K562 (cell line): ENCODE measurements at regions not wholly inside any gene's neighbourhood (a gene's known extent, or its start where the extent isn't known, plus 50 kb on each side); places are given as distances from the start of the nearest gene placed in this dataset.

Experiments
- ATAC-seq: fragments of 200-7000 bp; cut with Tn5 transposase; 3 replicates; pipeline ENCODE4 v1.9.1; 2020; ENCODE audit warnings: moderate library complexity
- BruUV-seq: library from RNA; stranded (reverse); fragments of 400-500 nt; replicated peaks from 2 replicates; lab custom pipeline; 2021; lab: Mats Ljungman, UMichigan
- CTCF ChIA-PET: fragments of 300-600 bp; formaldehyde crosslinking; extraction: SDS; loops from one replicate; lab custom pipeline; 2021; ENCODE audit warnings: low intra/inter-chr PET ratio; lab: Yijun Ruan, JAX
- POLR2A ChIA-PET: fragments of 300-600, 350-650 bp; sonication (Branson Sonifier 250); formaldehyde crosslinking; extraction: SDS; loops from one replicate; lab custom pipeline; 2021; ENCODE audit warnings: antibody characterized with exemption, inconsistent platforms; lab: Yijun Ruan, JAX
- DNase-seq, 4 experiments: peaks; one replicate each; pipeline versions ENCODE4 v3.0.0 to v3.0.0-alpha.2; 2011 to 2018; ENCODE audit warnings: low spot score in 3 of 4, mixed read lengths in 3 of 4; ENCODE audit errors: extremely low read depth in 1 of 4
- FAIRE-seq: peaks from 2 replicates; lab custom pipeline; 2011; peaks lifted over from hg19 to GRCh38; lab: Jason Lieb, UNC
- H2AFZ ChIP-seq: 2 replicates; pipeline ENCODE4 v1.6.0; 2011; ENCODE audit warnings: low read depth, low read length, control low read depth, inconsistent platforms
- H3K27ac ChIP-seq: fragments of 200-600 bp; 3 replicates; pipeline ENCODE4 v1.8.0; 2011; ENCODE audit warnings: low read depth, mild to moderate bottlenecking, control low read depth, inconsistent platforms, low read length, moderate library complexity, mixed read lengths; ENCODE audit errors: extremely low read depth
- H3K27me3 ChIP-seq, 2 experiments: fragments of 300-600 bp in 1 of 2; 2 replicates in 1 of 2; 3 replicates in 1 of 2; pipeline versions ENCODE4 v1.6.0 to v1.8.0; 2011; ENCODE audit warnings: inconsistent platforms in 2 of 2, low read length in 2 of 2, mild to moderate bottlenecking in 1 of 2, mixed read lengths in 1 of 2, moderate library complexity in 1 of 2; ENCODE audit not compliant: control insufficient read depth in 2 of 2, insufficient read depth in 2 of 2
- H3K36me3 ChIP-seq: fragments of 300-600 bp; 3 replicates; pipeline ENCODE4 v1.8.0; 2011; ENCODE audit warnings: mild to moderate bottlenecking, low read length, inconsistent platforms; ENCODE audit not compliant: control insufficient read depth, insufficient read depth
- H3K4me1 ChIP-seq, 2 experiments: fragments of 200-600 bp in 1 of 2; replicated peaks in 1 of 2; 2 replicates in 1 of 2; 3 replicates in 1 of 2; pipeline versions ENCODE4 v1.5.1 to v1.8.0; 2011; ENCODE audit warnings: inconsistent platforms in 2 of 2, low read length in 2 of 2, mild to moderate bottlenecking in 1 of 2, mixed read lengths in 1 of 2, moderate library complexity in 1 of 2; ENCODE audit not compliant: control insufficient read depth in 2 of 2, insufficient read depth in 2 of 2
- H3K4me2 ChIP-seq: 2 replicates; pipeline ENCODE4 v1.6.1; 2011; ENCODE audit warnings: low read length, control low read depth, inconsistent platforms, mixed read lengths; ENCODE audit not compliant: insufficient read depth
- H3K4me3 ChIP-seq: fragments of 200-600 bp; sonication (generic), shearing (Covaris generic); 2 replicates; pipeline ENCODE4 v1.5.1; 2016; ENCODE audit warnings: control low read depth, inconsistent platforms
- H3K79me2 ChIP-seq: fragments of 200-600 bp; 3 replicates; pipeline ENCODE4 v1.8.0; 2011; ENCODE audit warnings: low read length, inconsistent platforms; ENCODE audit not compliant: control insufficient read depth, insufficient read depth
- H3K9ac ChIP-seq, 2 experiments: 2 replicates each; pipeline versions ENCODE4 v1.6.0 to v1.6.1; 2011; ENCODE audit warnings: low read depth in 2 of 2, low read length in 2 of 2, control low read depth in 1 of 2, inconsistent platforms in 1 of 2, mild to moderate bottlenecking in 1 of 2, mixed read lengths in 1 of 2; ENCODE audit not compliant: insufficient read depth in 1 of 2
- H3K9me1 ChIP-seq: one replicate; pipeline ENCODE4 v1.6.0; 2011; ENCODE audit warnings: inconsistent platforms, mild to moderate bottlenecking, low read length, moderate library complexity; ENCODE audit not compliant: control insufficient read depth, insufficient read depth
- H3K9me3 ChIP-seq: replicated peaks from 2 replicates; pipeline ENCODE4 v1.5.1; 2011; ENCODE audit warnings: low read depth, low read length, inconsistent platforms; ENCODE audit not compliant: control insufficient read depth, insufficient read depth
- H4K20me1 ChIP-seq: replicated peaks from 2 replicates; pipeline ENCODE4 v1.6.1; 2011; ENCODE audit warnings: low read length, inconsistent platforms, mixed read lengths; ENCODE audit not compliant: control insufficient read depth, insufficient read depth
- C11orf30 ChIP-seq: fragments of 450-650 bp; IDR thresholded peaks from 2 replicates; pipeline ENCODE4 v1.6.1; 2016; ENCODE audit warnings: low read depth, mild to moderate bottlenecking
- CHD7 ChIP-seq: fragments of 200-600 bp; sonication (generic); IDR thresholded peaks from one replicate; pipeline ENCODE4 v1.6.1; 2012; ENCODE audit warnings: mild to moderate bottlenecking, low read depth, low read length, inconsistent platforms
- ELF4 ChIP-seq: fragments of 450-650 bp; formaldehyde crosslinking; IDR thresholded peaks from 2 replicates; pipeline ENCODE4 v1.4.0; 2022; ENCODE audit warnings: missing genetic modification characterization
- GATAD2A ChIP-seq: fragments of 450-650 bp; IDR thresholded peaks from 2 replicates; pipeline ENCODE4 v1.6.1; 2017
- MECOM ChIP-seq: fragments of 250-450 bp; sonication (Bioruptor Pico); IDR thresholded peaks from 2 replicates; pipeline ENCODE4 v1.8.0; 2022; ENCODE audit warnings: inconsistent platforms
- ZNF121 ChIP-seq: sonication (generic); formaldehyde crosslinking; conservative IDR thresholded peaks from 2 replicates; pipeline ENCODE4 v1.8.0; 2022; ENCODE audit warnings: missing genetic modification reagents
- ZNF316 ChIP-seq: fragments of 450-650 bp; IDR thresholded peaks from 2 replicates; pipeline ENCODE4 v1.6.1; 2016
- ZNF408 ChIP-seq: fragments of 250-450 bp; sonication (Bioruptor Pico); IDR thresholded peaks from 2 replicates; pipeline ENCODE4 v1.4.0; 2020; ENCODE audit warnings: low read depth, mild to moderate bottlenecking, moderate library complexity
- ZNF436 ChIP-seq: fragments of 250-450, 450-650 bp; sonication (Bioruptor Pico); formaldehyde crosslinking; IDR thresholded peaks from 2 replicates; pipeline ENCODE4 v1.7.0; 2020; ENCODE audit warnings: mild to moderate bottlenecking
- ZNF511 ChIP-seq: sonication (generic); formaldehyde crosslinking; IDR thresholded peaks from 2 replicates; pipeline ENCODE4 v1.8.0; 2022; ENCODE audit warnings: mild to moderate bottlenecking, missing genetic modification reagents
- ZZZ3 ChIP-seq: fragments of 450-650 bp; IDR thresholded peaks from 2 replicates; pipeline ENCODE4 v1.6.1; 2016; ENCODE audit warnings: antibody characterized with exemption, mild to moderate bottlenecking, moderate library complexity
- WGBS: fragments of 100-300 bp; shearing (Covaris generic); methylation state at CpG from one replicate; pipeline ENCODE4 v1.1.6; 2016; ENCODE audit warnings: low coverage, mixed read lengths; ENCODE audit not compliant: insufficient coverage; ENCODE audit errors: missing lambda C conversion rate; 5-methylcytosine and 5-hydroxymethylcytosine counted together
- in situ Hi-C: fragments of 300-500 bp; cut with MboI; formaldehyde crosslinking; loops from 4 replicates; pipeline ENCODE4 v1.15.0; 2018; ENCODE audit warnings: inconsistent platforms, mixed read lengths
- intact Hi-C: fragments of 100-400 bp; cut with micrococcal nuclease; formaldehyde crosslinking; loops from 2 replicates; pipeline ENCODE4 v1.14.2; 2022

GRCh38 chr12:111261911-111262676, 106.8 kb downstream of the PHETA1 start:
- intact Hi-C loops: no loop called here
- Histone ChIP-seq H3K4me1 (no peaks in the 10 kb centered on the region), H3K9ac (no peak overlapping the region), H3K27me3 (peaks cover 13 to 42% of the 10 kb centered on the region in 2 experiments; a peak in 4 of 5 replicates), H3K4me2 (no peak overlapping the region), H3K36me3 (no peaks in the 10 kb centered on the region), H3K9me1 (no peaks in the 10 kb centered on the region), H3K4me3 (no peak overlapping the region), H3K27ac (no peak overlapping the region), H3K79me2 (no peaks in the 10 kb centered on the region), H3K9me3 (no peaks in the 10 kb centered on the region), H4K20me1 (no peaks in the 10 kb centered on the region), H2AFZ (no peak overlapping the region)
- FAIRE-seq: no peak
- in situ Hi-C loops: no loop called here
- WGBS: 1% methylated on average over 6 of the region's 6 CpGs
- BruUV-seq: no TSS peak
- ChIA-PET POLR2A (interaction anchor here (0.6 kb wide), 3 partner anchors 220 to 363 kb away, joined by 3 read pairs; no protein-coding TSS in a partner anchor), CTCF (no interaction called here)
- ATAC-seq: no peak
- DNase-seq: no peak
- no peak for TF ChIP-seq ZZZ3
- TF ChIP-seq ZNF436 (CRISPR knock-in tag): no peak
- no peak for TF ChIP-seq ZNF408 (CRISPR knock-in tag)
- peak; percentile 82 for TF ChIP-seq ZNF121 (CRISPR knock-in tag)
- TF ChIP-seq C11orf30: peak; percentile 28; the same call in 1 of the 2 replicates
- TF ChIP-seq ZNF316: peak; percentile 48
- TF ChIP-seq GATAD2A: no peak
- TF ChIP-seq MECOM: no peak
- TF ChIP-seq CHD7: no peak
- TF ChIP-seq ZNF511 (CRISPR knock-in tag): no peak
- TF ChIP-seq ELF4 (CRISPR knock-in tag): no peak
